GM19395 (cell line): ENCODE measurements at regions not wholly inside any gene's neighbourhood (a gene's known extent, or its start where the extent isn't known, plus 50 kb on each side); places are given as distances from the start of the nearest gene placed in this dataset.

Experiments
- ATAC-seq: cut with Tn5 transposase; IDR thresholded peaks from one replicate; pipeline ENCODE4 v1.9.1; 2021; ENCODE audit warnings: mild to moderate bottlenecking, moderate library complexity; ENCODE audit not compliant: unreplicated experiment

DNA sequence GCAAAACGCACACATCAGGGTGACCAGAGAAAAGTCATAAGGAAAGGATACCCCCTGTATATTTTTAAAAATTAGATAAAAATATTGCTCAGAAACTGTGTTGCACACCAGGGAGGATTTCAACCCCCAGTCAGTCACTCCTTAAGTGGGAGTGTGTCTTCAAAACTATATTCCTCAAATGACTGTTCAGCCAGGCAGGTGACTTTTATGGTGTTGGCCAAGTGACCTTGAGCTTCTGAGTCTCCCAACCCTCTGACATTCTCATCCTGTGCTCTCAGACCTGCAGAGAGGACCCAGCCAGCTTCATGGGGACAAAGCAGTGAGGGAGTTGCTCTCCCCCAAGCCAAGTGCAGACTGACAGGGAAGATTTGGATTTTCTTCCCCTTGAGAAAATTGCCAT lies 311.9 kb upstream of the JARID2 start:
- ATAC-seq = no peak

DNA sequence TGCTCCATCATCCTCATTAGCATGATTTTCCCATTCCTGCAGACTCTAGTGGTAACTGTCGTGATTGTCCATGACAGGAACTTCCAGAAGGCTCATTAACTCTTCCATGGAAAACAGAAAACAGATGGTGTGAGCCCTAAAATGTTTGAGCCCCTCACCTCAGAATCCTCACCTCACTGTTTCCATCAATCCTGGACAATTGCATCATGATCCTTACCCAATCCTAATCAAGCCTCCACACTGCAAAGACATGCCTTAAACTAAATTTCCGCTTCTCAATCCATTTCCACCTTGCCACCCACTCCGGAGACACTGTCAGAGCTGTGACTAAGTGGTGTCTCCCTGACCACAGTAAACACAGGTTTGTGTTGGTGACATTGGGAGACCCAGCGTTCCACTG lies 311.0 kb upstream of the JARID2 start:
- ATAC-seq = no peak

DNA sequence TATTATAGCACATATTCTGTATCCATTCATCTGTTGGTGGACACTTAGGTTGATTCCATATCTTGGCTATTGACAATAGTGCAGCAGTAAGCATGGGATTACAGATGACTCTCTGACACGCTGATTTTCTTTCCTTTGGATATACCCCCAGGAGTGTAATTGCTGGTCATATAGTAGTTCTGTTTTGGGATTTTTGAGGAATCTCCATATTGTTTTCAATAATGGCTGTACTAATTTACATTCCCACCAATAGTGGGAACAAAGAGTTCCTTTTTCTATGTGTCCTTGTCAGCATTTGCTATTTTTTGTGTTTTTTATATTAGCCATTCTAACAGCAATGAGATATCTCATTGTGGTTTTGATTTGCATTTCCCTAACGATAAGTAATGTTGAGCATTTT lies 309.0 kb upstream of the JARID2 start:
- no peak for ATAC-seq

DNA sequence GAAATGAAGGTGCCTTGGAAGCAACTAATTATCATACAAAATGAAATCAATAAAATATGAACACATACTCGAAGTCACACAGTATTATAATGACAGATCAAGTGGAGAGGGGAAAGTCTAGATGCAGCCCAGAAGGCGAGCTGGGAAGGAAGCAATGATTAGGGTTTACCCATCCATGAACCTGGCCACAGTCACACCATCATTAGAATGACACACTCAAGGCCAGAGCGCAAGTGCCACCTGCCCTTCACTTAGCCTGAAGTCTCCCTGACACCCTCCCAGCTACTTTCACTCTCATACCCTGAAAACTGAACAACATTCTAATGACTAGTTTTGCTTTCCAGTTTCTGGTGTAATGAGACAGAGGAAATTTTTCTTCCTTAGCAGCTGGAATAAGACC lies 302.8 kb upstream of the JARID2 start:
- no peak for ATAC-seq

DNA sequence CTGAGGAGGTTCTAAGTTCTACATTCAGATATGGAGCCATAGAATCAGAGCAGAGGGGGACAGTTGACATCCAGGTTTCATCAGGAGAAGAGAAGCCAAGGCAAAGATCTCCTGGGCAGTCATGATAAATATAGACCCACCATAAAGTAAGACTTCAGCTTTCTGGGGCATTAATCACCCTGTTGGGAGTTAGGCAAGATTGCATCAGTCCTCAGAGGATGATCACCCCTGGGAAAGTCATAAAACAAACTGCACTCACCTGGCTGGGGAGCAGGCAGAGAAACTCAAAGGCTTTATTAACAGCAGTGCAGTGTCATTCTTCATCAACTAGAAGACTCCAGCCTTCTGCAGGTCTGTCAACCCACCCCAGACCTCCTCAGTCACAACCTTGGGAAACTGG lies 301.3 kb upstream of the JARID2 start:
- ATAC-seq = no peak

DNA sequence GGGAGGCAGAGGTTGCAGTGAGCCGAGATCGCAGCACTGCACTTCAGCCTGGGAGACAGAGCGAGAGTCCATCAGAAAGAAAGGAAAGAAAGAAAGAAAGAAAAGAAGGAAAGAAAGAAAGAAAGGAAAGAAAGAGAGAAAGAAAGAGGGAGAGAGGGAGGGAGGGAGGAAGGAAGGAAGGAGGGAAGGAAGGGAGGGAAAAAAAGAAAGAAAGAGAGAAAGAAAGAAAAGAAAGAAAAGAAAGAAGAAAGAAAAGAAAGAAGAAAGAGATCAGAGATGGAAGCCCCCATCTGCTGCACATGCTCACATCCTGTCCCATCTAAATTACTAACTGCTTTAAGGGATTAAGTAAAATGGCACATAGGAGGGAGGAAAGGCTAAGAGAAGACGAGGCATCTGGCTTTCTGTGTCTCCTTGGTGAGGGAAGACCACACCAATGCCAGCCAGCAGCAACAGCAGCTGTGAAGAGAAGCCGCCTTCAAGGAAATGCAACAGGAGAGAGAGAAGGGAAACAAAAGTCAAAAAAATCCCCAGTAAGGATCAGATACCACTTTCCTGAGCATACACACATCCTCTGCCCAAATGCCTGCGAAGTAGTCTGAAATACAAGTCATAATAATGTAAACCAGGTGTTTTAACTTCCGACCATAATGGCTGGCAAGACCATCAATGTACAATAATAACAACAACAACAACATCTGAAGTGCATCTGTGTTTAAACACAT lies 300.2 kb upstream of the JARID2 start:
- ATAC-seq = no peak

DNA sequence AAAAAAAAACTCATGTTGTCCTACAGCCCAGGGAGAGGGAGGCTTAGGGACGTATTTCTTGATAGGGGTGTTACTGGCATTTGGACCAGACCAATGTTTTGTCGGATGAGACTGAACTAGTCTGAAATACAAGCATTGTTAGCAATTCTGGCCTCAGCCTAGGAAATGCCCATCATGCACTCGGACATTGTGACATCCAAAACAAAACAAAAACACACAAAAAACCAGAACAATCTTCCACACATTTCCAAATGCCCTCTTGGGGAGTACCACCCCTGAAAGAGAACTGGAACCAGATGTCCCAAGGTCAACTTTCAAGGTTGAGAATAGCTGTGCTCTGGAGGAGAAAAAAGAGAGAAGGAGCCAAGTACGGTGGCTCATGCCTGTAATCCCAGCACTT lies 299.1 kb upstream of the JARID2 start:
- ATAC-seq = no peak

DNA sequence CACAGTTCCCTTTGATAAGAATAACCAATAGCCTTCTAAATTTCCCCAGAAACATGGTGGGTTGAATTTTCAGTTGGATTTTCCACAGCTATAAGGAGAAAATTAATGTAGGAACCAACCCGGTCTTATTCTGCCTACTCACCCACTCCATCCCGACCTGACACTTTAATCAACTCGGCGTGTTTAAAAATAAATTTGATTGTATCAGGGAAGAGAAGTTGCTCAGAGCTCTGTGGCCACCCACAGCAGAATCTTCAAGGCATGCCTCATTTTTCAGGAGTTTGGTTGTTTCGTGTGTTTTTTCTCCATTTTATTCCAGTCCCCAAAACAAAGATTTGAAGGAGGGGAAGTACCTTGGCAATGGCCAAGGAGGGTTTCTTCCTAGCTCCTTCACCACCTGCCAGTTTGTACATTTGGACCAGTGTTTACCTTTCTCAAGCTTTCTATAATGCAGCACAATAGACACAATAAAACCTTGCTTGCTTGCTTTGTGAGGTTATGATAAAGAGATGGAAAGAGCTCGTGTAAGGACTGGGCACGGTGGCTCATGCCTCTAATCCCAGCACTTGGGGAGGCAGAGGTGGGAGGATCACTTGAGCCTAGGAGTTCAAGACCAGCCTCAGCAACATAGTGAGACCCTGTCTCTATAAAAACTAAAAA lies 297.2 kb upstream of the JARID2 start:
- ATAC-seq = no peak

DNA sequence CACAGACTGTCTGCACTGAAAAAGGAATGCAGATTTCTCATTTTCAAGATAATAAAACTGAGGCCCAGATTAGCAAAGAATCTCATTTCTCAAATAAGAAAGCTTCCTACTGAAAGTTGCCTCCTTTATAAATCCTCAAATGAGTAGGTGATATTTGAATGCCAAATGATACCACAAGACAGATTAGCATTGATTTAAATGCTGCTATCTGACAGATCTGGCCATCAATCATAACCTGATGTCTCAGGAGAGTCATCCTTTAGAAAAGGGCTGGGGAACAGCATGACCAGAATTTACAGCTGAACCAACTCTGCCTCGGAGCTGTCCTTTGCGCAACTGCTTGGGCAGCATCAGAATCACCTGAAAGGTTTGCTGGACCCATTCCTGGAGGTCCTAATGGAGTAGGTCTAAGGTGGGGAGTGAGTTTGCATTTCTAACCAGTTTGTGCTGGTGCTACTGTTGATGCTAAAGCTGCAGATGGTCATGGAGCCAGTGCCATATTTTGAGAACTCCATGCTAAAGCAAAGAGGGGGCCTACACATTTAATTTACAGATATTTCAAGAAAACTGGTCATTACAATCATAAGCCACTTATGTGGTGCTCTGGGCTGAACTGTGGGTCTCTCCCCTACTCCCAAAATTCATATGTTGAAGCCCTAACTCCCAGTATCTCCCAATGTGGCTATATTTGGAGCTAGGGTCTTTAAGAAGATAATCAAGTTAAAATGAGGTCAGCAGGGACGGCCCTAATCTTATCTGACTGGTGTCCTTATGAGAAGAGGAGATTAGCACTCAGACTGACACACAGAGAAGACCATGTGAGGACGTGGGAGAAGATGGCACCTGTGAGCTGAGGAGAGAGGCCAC lies 295.5 kb upstream of the JARID2 start:
- no peak for ATAC-seq

DNA sequence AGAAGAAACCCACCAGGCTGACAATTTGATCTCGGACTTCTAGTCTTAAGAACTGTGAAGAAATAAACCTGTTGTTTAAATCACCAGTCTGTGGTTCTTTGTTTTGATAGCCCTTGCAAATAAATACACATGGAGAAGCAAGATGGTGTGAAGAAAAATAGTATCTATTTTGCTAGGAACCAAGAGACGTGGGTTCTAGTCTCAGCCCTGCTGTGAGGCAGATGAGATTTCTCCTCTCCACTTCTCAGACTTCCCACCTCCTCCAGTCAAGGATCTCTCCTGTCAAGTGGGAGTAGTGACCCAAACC lies 294.9 kb upstream of the JARID2 start:
- ATAC-seq = no peak

DNA sequence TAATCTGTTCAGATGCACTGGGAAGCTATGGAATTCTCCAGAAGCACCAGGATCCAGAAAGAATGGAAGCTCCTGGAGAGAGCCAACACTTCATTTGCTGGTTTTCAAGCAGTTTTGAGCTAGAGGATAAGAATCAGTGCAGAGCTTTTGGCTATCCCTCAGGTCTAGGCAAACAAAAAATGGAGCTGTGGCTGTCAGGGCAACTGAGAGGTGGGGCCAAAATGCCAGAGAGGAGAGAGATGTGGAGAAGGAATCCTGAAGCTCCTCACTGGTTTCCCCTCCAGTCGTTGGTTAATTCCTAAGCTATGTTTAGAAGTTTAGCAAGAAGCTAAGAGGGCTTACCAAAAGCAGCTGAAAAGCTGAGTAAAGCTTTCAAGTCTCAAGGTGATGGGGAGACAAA lies 294.2 kb upstream of the JARID2 start:
- no peak for ATAC-seq

DNA sequence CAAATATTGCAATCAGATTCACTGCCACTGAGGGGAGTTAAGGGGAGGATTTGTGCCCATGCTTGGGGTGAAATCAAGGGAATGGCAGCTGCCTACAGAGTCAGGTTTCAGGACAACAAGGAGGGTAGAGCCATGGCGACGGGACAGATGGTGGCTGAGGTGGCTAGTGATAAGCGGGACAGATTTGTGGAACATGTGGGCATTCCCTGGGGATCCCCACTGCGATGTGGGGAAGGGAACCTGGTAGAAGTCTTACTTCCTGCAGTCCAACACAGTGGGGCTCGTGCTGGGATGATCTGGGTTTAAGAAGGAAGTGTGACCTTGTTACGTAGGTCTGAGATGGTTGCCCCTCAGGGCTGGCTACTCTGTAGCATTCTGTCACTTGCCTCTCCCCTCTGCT lies 292.0 kb upstream of the JARID2 start:
- no peak for ATAC-seq

DNA sequence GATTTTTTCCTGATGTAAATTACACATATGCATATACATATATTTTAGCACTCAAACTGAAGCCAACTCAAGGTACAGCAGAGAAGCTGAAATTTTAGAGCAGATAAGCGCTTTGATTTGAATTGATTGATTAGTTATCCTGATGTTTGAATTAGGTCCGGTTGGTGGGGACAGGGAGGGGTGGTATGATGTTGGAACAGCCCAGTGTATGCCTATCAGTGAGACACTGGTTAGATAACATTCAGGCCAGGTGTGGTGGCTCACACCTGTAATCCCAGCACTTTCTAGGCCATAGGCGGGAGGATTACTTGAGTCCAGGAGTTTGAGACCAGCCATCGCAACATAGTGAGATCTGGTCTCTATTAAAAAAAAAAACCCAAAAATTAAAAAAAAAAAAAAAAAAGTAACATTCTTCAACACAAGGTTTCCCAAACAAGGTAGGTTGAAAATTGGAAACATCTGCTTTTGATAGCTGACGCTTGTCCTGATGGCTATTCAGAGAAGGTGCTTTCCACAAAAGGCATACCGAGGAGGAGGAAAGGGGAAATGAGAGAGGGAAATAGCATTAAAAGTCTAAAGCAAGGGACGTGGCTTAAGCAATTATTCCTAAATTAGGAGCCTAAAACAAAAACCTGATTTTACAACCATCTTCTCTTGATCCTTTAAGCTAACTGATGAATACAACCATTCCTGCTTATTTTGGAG lies 288.4 kb upstream of the JARID2 start:
- no peak for ATAC-seq

DNA sequence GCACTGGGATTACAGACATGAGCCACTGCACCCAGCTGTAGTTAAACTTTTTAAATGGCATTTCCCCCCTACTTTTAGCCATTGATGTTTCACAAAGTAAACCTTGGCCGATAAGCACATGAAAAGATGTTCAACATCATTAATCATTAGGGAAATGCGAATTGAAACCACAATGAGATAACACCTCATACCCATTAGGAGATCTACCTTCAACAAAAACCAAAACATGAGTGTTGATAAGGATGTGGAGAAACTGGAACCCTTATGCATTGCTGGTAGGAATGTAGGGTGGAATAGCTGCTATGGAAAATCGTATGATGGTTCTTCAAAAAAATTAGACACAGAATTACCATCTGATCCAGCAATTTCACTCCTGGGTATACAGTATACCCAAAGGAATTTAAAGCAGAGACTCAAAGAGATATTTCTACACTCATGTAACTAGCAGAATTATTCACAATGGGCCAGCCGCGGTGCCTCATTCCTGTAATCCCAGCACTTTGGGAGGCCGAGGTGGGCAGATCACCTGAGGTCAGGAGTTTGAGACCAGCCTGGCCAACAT lies 286.5 kb upstream of the JARID2 start:
- ATAC-seq = no peak

DNA sequence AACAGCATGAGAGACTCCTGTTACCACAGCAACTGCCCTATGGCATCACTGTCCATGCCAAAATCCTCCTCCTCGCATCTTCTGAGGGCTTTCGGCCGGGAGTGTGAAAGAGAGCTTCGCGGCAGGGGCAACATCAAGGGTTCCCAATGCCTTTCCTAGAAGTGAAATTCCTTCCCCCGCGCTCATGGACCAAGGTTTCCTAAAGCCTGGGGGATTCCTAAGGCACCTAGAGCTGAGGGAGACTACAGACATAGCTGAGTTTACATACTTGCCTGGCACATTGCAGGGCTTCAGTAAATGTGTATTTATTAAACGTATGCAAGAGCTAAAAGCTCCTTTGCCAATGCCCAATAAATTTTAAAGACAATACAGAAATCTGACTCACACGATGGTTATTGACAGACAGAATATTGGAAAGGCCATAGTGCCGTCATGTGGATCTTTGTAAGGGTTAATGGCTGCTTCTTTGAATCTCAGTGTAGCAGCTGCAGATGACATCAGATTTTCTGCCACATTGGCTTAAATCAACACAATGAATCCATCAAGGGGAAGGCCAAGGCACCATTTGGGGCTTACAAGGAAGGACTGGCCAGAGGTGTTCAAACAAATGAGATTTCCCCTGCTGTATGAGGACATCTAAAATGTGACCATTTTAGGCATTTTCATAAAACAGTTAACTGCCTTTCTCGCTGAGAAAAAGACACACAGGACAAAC lies 281.2 kb upstream of the JARID2 start:
- no peak for ATAC-seq

DNA sequence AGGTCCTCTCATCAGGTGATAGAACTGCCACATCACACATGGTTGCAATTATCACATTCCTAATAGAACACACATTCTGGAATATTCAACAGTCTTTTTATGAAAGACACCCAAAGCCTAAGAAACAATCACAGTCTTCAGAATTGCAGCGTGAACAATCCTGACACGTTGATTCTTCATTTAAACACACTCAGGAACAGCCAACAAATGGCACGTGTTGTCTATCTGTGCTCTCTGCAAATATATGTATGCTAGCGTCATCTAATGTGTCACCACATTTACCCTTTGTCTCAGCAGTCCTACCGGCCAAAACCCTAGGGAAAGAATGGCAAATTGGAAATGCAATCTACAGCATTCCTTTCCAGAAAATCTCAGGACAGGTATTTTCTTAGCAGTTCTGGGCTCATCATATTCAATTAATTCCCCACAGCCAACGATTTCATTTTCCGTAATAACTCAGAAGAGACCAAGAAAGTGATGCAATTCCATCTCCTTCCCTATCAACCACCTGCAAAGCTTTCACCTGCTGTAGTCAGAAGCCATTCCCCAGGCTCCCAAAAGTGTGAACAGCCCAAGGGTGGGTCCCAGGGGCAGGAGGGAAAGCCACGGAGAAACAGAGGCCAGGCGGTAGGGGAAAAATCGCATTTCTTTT lies 280.3 kb upstream of the JARID2 start:
- ATAC-seq = no peak

DNA sequence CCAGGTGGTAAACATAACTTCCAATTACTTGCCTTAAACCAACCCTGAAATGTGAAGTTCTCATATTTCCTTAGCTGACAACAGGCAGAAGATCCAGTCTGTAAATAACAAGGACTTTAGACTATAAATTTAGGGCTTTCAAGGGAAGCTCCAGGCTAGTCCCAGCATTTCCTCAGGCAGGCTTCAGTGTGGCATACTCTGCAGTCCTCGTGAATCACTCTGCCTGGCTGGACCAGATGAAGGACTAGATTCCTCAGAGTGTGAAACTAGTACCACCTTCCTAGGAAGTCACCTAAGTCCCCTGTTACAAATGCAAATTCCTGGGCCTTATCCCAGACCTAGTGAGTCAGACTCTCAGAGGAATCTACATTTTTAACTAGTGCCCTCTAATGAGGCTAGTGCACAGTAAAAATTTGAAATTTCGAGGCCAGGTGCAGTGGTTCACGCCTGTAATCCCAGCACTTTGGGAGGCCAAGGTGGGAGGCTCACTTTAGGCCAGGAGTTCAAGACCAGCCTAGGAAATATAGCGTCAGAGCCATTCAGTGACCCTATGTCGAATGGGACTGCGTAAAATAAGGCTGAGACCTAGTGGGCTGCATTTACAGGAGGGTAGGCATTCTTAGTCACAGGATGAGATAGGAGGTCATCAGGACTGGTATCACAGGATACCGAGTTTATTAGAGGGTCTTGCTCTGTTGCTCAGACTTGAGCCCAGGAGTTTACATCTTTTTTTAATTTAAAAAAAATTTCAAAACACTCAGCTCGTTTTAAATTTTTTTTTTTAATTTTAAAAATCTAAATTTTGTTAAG lies 279.6 kb upstream of the JARID2 start:
- ATAC-seq = no peak

DNA sequence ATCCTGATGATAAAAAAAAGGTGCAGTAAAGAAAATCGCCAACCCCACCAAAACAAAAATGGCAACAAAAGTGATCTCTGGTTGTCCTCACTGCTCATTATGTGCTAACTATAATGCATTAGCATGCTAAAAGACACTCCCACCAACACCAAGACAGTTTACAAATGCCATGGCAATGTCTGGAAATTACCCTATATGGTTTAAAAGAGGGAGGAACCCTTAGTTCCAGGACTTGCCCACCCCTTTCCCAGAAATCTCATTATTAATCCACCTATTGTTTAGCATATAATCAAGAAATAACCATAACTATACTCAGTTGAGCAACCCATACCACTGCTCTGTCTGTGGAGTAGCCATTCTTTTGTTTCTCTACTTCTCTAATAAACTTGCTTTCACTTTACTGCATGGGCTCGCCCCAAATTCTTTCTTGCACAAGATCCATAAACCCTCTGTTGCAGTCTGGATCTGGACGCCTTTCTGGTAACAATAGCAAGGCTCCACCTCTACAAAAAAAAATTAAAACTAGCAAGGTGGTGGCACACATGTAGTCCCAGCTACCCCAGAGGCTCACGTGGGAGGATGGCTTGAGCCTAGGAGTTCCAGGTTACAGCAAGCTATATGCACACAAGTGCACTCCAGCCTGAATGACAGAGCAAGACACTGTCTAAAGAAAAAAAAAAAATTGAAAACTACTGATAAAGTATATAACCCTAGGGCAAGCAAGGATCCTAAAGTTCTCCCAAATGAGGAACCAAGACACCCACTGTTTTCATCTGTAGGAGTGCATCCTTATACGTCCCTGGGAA lies 278.8 kb upstream of the JARID2 start:
- no peak for ATAC-seq
